Non-pigmented ciliary epithelial cell (primary cell): ENCODE measurements at regions not wholly inside any gene's neighbourhood (a gene's known extent, or its start where the extent isn't known, plus 50 kb on each side); places are given as distances from the start of the nearest gene placed in this dataset.
"Not testable (repeated sequence)": the region's sequence is repeated elsewhere in the genome, so short reads cannot be mapped to it uniquely, and the experiment has no call there.

Experiments used
- DNase-seq: peaks from one replicate; pipeline ENCODE4 v3.0.0-alpha.2; 2010; ENCODE audit warnings: low read depth

GRCh38 chr21:15204140-15204969 is 139.6 kb upstream of the NRIP1 start:
- DNase-seq = no peak

GRCh38 chr21:15204970-15205286 is 140.1 kb upstream of the NRIP1 start:
- no peak for DNase-seq

- no peak for DNase-seq
Measured at GRCh38 chr21:15206514-15206913, 141.7 kb upstream of the NRIP1 start.

- DNase-seq = no peak
Measured at GRCh38 chr21:15207231-15207630, 142.4 kb upstream of the NRIP1 start.

GRCh38 chr21:15207635-15208370 is 143.0 kb upstream of the NRIP1 start:
- no peak for DNase-seq

GRCh38 chr21:15208786-15209185 is 144.0 kb upstream of the NRIP1 start:
- DNase-seq = no peak

GRCh38 chr21:15209224-15209623 is 144.4 kb upstream of the NRIP1 start:
- no peak for DNase-seq

GRCh38 chr21:15210235-15210678 is 145.5 kb upstream of the NRIP1 start:
- DNase-seq = no peak

- DNase-seq = no peak
Measured at GRCh38 chr21:15211491-15212133, 146.8 kb upstream of the NRIP1 start.

GRCh38 chr21:15212206-15212605 is 147.4 kb upstream of the NRIP1 start:
- DNase-seq = no peak

- DNase-seq = not testable (repeated sequence)
Measured at GRCh38 chr21:15218476-15218875, 153.7 kb upstream of the NRIP1 start.

- DNase-seq = no peak
Measured at GRCh38 chr21:15219039-15219438, 154.2 kb upstream of the NRIP1 start.

GRCh38 chr21:15219894-15220293 is 155.1 kb upstream of the NRIP1 start:
- DNase-seq = no peak

GRCh38 chr21:15221799-15222386 is 157.1 kb upstream of the NRIP1 start:
- DNase-seq = peak; percentile 74

- DNase-seq = peak; percentile 23
Measured at GRCh38 chr21:15222707-15223106, 157.9 kb upstream of the NRIP1 start.

- DNase-seq = peak; percentile 90
Measured at GRCh38 chr21:15224346-15225086, 159.7 kb upstream of the NRIP1 start.

GRCh38 chr21:15227919-15228318 is 163.1 kb upstream of the NRIP1 start:
- no peak for DNase-seq

GRCh38 chr21:15229390-15229789 is 164.6 kb upstream of the NRIP1 start:
- no peak for DNase-seq

GRCh38 chr21:15233611-15234010 is 168.8 kb upstream of the NRIP1 start:
- no peak for DNase-seq

GRCh38 chr21:15236111-15236510 is 171.3 kb upstream of the NRIP1 start:
- DNase-seq = no peak

GRCh38 chr21:15240848-15241247 is 176.0 kb upstream of the NRIP1 start:
- no peak for DNase-seq
